Osteoblast (primary cell): ENCODE measurements at regions not wholly inside any gene's neighbourhood (a gene's known extent, or its start where the extent isn't known, plus 50 kb on each side); places are given as distances from the start of the nearest gene placed in this dataset.

Experiments
- DNase-seq: peaks from one replicate; pipeline ENCODE4 v3.0.0; 2011; ENCODE audit warnings: low spot score, mixed read lengths; ENCODE audit not compliant: insufficient read length; ENCODE audit errors: missing footprints
- H2AFZ ChIP-seq: 2 replicates; pipeline ENCODE4 v1.6.0; 2011; ENCODE audit warnings: mild to moderate bottlenecking, low read length
- H3K27ac ChIP-seq: 2 replicates; pipeline ENCODE4 v1.5.1; 2011; ENCODE audit warnings: mild to moderate bottlenecking, low read depth, low read length, moderate library complexity
- H3K27me3 ChIP-seq: 2 replicates; pipeline ENCODE4 v1.6.0; 2012; ENCODE audit warnings: mild to moderate bottlenecking, control low read depth, inconsistent platforms, low read length, moderate library complexity; ENCODE audit not compliant: insufficient read depth
- H3K36me3 ChIP-seq: 2 replicates; pipeline ENCODE4 v1.5.1; 2011; ENCODE audit warnings: mild to moderate bottlenecking, low read length, control low read depth, moderate library complexity; ENCODE audit not compliant: insufficient read depth
- H3K4me1 ChIP-seq: 2 replicates; pipeline ENCODE4 v1.5.1; 2011; ENCODE audit warnings: mild to moderate bottlenecking, low read length, control low read depth, moderate library complexity; ENCODE audit not compliant: insufficient read depth
- H3K4me2 ChIP-seq: 2 replicates; pipeline ENCODE4 v1.6.0; 2011; ENCODE audit warnings: mild to moderate bottlenecking, low read length; ENCODE audit not compliant: insufficient read depth
- H3K4me3 ChIP-seq: fragments of 200-600 bp; sonication (generic); 3 replicates; pipeline ENCODE4 v1.5.1; 2012; ENCODE audit warnings: mild to moderate bottlenecking, low read length, inconsistent platforms; ENCODE audit not compliant: insufficient read depth
- H3K79me2 ChIP-seq: 2 replicates; pipeline ENCODE4 v1.6.0; 2012; ENCODE audit warnings: mild to moderate bottlenecking, low read length, control low read depth, inconsistent platforms; ENCODE audit not compliant: insufficient read depth
- H3K9me3 ChIP-seq: 2 replicates; pipeline ENCODE4 v1.5.1; 2011; ENCODE audit warnings: low read depth, low read length, control low read depth
- H4K20me1 ChIP-seq: 2 replicates; pipeline ENCODE4 v1.6.0; 2012; ENCODE audit warnings: mild to moderate bottlenecking, low read length, control low read depth; ENCODE audit not compliant: insufficient read depth
- CTCF ChIP-seq: IDR thresholded peaks from 2 replicates; pipeline ENCODE4 v1.5.1; 2011; ENCODE audit warnings: mild to moderate bottlenecking, low read depth, low read length, moderate library complexity; ENCODE audit errors: extremely low read depth

GRCh38 chr3:110894574-110894973 lies 177.0 kb upstream of the NECTIN3 start:
- Histone ChIP-seq H3K36me3 (no peaks in the 10 kb centered on the region), H3K4me2 (no peak overlapping the region), H3K27ac (no peak overlapping the region), H3K4me3 (no peak overlapping the region), H3K4me1 (no peaks in the 10 kb centered on the region), H2AFZ (no peak overlapping the region), H4K20me1 (no peaks in the 10 kb centered on the region), H3K79me2 (no peaks in the 10 kb centered on the region), H3K9me3 (no peaks in the 10 kb centered on the region), H3K27me3 (no peaks in the 10 kb centered on the region)
- DNase-seq, result no peak
- no peak for TF ChIP-seq CTCF

GRCh38 chr3:110895054-110895453 lies 176.6 kb upstream of the NECTIN3 start:
- Histone ChIP-seq H3K27me3 (no peaks in the 10 kb centered on the region), H3K27ac (no peak overlapping the region), H3K4me3 (no peak overlapping the region), H3K79me2 (no peaks in the 10 kb centered on the region), H3K36me3 (no peaks in the 10 kb centered on the region), H3K4me2 (no peak overlapping the region), H2AFZ (no peak overlapping the region), H3K4me1 (no peaks in the 10 kb centered on the region), H4K20me1 (no peaks in the 10 kb centered on the region), H3K9me3 (no peaks in the 10 kb centered on the region)
- DNase-seq, result no peak
- TF ChIP-seq CTCF, result no peak

DNA sequence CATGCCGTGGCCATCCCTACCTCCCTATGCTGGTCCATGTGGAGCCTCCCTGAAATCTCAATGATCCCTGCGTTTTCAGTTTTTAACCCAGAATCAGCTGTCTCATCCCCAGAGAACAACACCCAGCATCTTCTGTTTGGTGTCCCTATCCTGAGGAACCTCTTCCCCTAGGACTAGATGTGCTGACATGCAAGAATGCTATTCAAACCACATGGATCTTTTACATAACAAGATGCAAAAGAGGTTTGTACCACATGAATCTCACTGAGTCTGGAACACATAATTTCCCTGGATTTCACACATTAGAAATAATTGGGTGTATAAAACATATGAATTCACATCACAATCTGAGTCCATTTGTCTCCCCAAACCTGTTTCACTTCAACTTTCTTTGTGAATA lies 174.6 kb upstream of the NECTIN3 start:
- DNase-seq, result no peak
- TF ChIP-seq CTCF, result no peak
- Histone ChIP-seq H3K79me2 (no peaks in the 10 kb centered on the region), H4K20me1 (no peaks in the 10 kb centered on the region), H2AFZ (no peak overlapping the region), H3K27ac (no peak overlapping the region), H3K4me2 (no peak overlapping the region), H3K27me3 (no peaks in the 10 kb centered on the region), H3K9me3 (no peaks in the 10 kb centered on the region), H3K4me1 (peaks cover 3% of the 10 kb centered on the region), H3K36me3 (no peaks in the 10 kb centered on the region), H3K4me3 (no peak overlapping the region)

DNA sequence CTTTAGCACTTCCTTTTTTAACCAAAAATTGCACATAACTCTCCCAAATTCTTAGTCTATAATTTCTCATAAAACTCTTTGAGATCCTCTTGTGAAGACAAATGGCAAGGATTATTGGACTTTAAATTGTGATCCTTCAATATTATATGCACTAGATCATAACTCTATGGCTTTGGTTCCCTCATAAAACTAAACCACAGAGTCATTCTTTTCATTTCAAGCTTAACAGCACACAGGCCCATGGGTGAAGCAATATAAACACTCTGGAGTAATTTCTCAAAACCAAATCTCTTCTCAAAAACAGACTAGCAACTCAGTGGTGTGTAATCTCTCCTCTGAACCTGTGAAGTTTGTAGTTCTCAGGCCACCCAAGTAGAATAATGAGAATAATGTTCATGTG lies 171.0 kb upstream of the NECTIN3 start:
- H3K27ac ChIP-seq, result no peak overlapping the region
- TF ChIP-seq CTCF, result no peak
- peak; percentile 78 for DNase-seq
- no peaks in the 10 kb centered on the region for H3K9me3 ChIP-seq
- no peak overlapping the region for H3K4me2 ChIP-seq
- H3K4me1 ChIP-seq, result peaks cover 3% of the 10 kb centered on the region
- H3K79me2 ChIP-seq, result no peaks in the 10 kb centered on the region
- no peak overlapping the region for H3K4me3 ChIP-seq
- no peaks in the 10 kb centered on the region for H4K20me1 ChIP-seq
- no peaks in the 10 kb centered on the region for H3K27me3 ChIP-seq
- H2AFZ ChIP-seq, result no peak overlapping the region
- no peaks in the 10 kb centered on the region for H3K36me3 ChIP-seq
